ENCODE measurements at regions not wholly inside any gene's neighbourhood (a gene's known extent, or its start where the extent isn't known, plus 50 kb on each side); places are given as distances from the start of the nearest gene placed in this dataset.

GRCh38 chr19:32266460-32266859, 79.0 kb upstream of the ZNF507 start:
- TF ChIP-seq, protein P1, sequence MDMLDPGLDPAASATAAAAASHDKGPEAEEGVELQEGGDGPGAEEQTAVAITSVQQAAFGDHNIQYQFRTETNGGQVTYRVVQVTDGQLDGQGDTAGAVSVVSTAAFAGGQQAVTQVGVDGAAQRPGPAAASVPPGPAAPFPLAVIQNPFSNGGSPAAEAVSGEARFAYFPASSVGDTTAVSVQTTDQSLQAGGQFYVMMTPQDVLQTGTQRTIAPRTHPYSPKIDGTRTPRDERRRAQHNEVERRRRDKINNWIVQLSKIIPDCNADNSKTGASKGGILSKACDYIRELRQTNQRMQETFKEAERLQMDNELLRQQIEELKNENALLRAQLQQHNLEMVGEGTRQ (IDR thresholded peaks at IDR 0.05) = no peak
- TF ChIP-seq E2F6 (IDR thresholded peaks at IDR 0.05; ENCODE audit: borderline replicate concordance, low read depth) (no peak), SMC3 (IDR thresholded peaks at IDR 0.05) (no peak), RCOR1 (IDR thresholded peaks at IDR 0.05; ENCODE audit: low read depth, low read length) (no peak), POLR2A (IDR thresholded peaks at IDR 0.05; ENCODE audit: low read length) (no peak), HOXA7 (CRISPR knock-in tag; IDR thresholded peaks at IDR 0.05) (no peak), CTCF (IDR thresholded peaks at IDR 0.05) (no peak)

All from A549 (cell line).